HEK293T (cell line): ENCODE measurements at regions not wholly inside any gene's neighbourhood (a gene's known extent, or its start where the extent isn't known, plus 50 kb on each side); places are given as distances from the start of the nearest gene placed in this dataset.

Source experiments
- ARNT ChIP-seq: fragments of 450-650 bp; IDR thresholded peaks from 2 replicates; pipeline ENCODE4 v1.6.1; 2017; ENCODE audit warnings: mild to moderate bottlenecking
- BHLHE40 ChIP-seq: fragments of 450-650 bp; IDR thresholded peaks from 2 replicates; pipeline ENCODE4 v1.6.1; 2016; ENCODE audit warnings: mild to moderate bottlenecking, moderate library complexity, borderline replicate concordance
- ELF4 ChIP-seq: fragments of 450-650 bp; IDR thresholded peaks from 2 replicates; pipeline ENCODE4 v1.6.1; 2017; ENCODE audit warnings: antibody characterized with exemption
- NFRKB ChIP-seq: fragments of 450-650 bp; IDR thresholded peaks from 2 replicates; pipeline ENCODE4 v1.6.1; 2016; ENCODE audit warnings: mild to moderate bottlenecking, moderate library complexity
- TARDBP ChIP-seq: fragments of 450-650 bp; IDR thresholded peaks from 2 replicates; pipeline ENCODE4 v1.6.1; 2016

GRCh38 chr3:81425198-81425868, 336.1 kb downstream of the GBE1 start:
- TF ChIP-seq TARDBP = no peak
- TF ChIP-seq ARNT = no peak
- no peak for TF ChIP-seq ELF4
- TF ChIP-seq NFRKB = no peak
- no peak for TF ChIP-seq BHLHE40
